ENCODE measurements at regions not wholly inside any gene's neighbourhood (a gene's known extent, or its start where the extent isn't known, plus 50 kb on each side); places are given as distances from the start of the nearest gene placed in this dataset.

DNA sequence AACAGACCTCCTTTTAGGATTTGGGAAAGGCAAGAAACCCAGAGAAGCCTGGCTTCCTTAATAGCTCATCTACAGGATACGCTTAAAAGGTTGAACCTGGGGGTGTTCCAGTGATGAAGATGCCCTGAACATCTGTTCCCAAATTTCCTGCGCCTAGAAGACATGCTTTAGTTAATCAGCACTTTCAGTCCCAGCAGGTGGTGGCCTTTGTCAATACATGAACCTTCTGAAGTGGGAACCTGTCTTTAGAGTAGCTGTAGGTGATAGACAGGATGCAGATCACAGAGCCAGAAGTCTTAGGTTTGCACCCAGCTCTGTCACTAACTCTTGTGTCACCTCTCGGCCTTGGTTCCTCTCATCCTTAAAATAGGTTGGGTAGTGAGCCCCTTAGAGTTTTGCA lies 149.7 kb upstream of the SYNPR start:
- no peak for TF ChIP-seq EP300 (IDR thresholded peaks at IDR 0.05)
- TF ChIP-seq, protein P1, sequence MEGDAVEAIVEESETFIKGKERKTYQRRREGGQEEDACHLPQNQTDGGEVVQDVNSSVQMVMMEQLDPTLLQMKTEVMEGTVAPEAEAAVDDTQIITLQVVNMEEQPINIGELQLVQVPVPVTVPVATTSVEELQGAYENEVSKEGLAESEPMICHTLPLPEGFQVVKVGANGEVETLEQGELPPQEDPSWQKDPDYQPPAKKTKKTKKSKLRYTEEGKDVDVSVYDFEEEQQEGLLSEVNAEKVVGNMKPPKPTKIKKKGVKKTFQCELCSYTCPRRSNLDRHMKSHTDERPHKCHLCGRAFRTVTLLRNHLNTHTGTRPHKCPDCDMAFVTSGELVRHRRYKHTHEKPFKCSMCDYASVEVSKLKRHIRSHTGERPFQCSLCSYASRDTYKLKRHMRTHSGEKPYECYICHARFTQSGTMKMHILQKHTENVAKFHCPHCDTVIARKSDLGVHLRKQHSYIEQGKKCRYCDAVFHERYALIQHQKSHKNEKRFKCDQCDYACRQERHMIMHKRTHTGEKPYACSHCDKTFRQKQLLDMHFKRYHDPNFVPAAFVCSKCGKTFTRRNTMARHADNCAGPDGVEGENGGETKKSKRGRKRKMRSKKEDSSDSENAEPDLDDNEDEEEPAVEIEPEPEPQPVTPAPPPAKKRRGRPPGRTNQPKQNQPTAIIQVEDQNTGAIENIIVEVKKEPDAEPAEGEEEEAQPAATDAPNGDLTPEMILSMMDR (IDR thresholded peaks at IDR 0.05) = no peak

Measured in tibial nerve (tissue), 4 donors.